NCI-H226 (cell line): ENCODE measurements at regions not wholly inside any gene's neighbourhood (a gene's known extent, or its start where the extent isn't known, plus 50 kb on each side); places are given as distances from the start of the nearest gene placed in this dataset.

Source experiments
- DNase-seq: peaks from one replicate; pipeline ENCODE4 v3.0.0-alpha.2; 2015

- peak; percentile 88 for DNase-seq
Observed at GRCh38 chr12:24759155-24759554, 189.7 kb downstream of the BCAT1 start.

- no peak for DNase-seq
Observed at GRCh38 chr12:24756479-24757024, 192.3 kb downstream of the BCAT1 start.

GRCh38 chr12:24754690-24755638, 193.9 kb downstream of the BCAT1 start:
- DNase-seq, result peak; percentile 81

- DNase-seq, result no peak
Observed at GRCh38 chr12:24752763-24753462, 196.0 kb downstream of the BCAT1 start.

- peak; percentile 16 for DNase-seq
Observed at GRCh38 chr12:24751181-24751580, 197.7 kb downstream of the BCAT1 start.

- no peak for DNase-seq
Observed at GRCh38 chr12:24750263-24750662, 198.6 kb downstream of the BCAT1 start.

GRCh38 chr12:24749171-24749570, 199.7 kb downstream of the BCAT1 start:
- no peak for DNase-seq

GRCh38 chr12:24748326-24748725, 200.6 kb downstream of the BCAT1 start:
- DNase-seq, result no peak

- no peak for DNase-seq
Observed at GRCh38 chr12:24746864-24747263, 202.0 kb downstream of the BCAT1 start.

GRCh38 chr12:24746006-24746671, 202.8 kb downstream of the BCAT1 start:
- DNase-seq, result no peak

- DNase-seq, result no peak
Observed at GRCh38 chr12:24743941-24744793, 204.7 kb downstream of the BCAT1 start.

- DNase-seq, result no peak
Observed at GRCh38 chr12:24742378-24742777, 206.5 kb downstream of the BCAT1 start.

GRCh38 chr12:24741216-24741615, 207.7 kb downstream of the BCAT1 start:
- DNase-seq, result no peak

- no peak for DNase-seq
Observed at GRCh38 chr12:24739106-24739779, 209.7 kb downstream of the BCAT1 start.

GRCh38 chr12:24738441-24738840, 210.5 kb downstream of the BCAT1 start:
- DNase-seq, result no peak

GRCh38 chr12:24731596-24731995, 217.3 kb downstream of the BCAT1 start:
- no peak for DNase-seq

- DNase-seq, result no peak
Observed at GRCh38 chr12:24730489-24730896, 218.4 kb downstream of the BCAT1 start.

- no peak for DNase-seq
Observed at GRCh38 chr12:24728826-24729225, 220.1 kb downstream of the BCAT1 start.

GRCh38 chr12:24728366-24728765, 220.5 kb downstream of the BCAT1 start:
- no peak for DNase-seq

GRCh38 chr12:24725616-24726015, 223.3 kb downstream of the BCAT1 start:
- no peak for DNase-seq

- DNase-seq, result no peak
Observed at GRCh38 chr12:24724814-24725213, 224.1 kb downstream of the BCAT1 start.

- DNase-seq, result no peak
Observed at GRCh38 chr12:24723759-24724158, 225.1 kb downstream of the BCAT1 start.
